UCSD-AML1 (cell line): ENCODE measurements at regions not wholly inside any gene's neighbourhood (a gene's known extent, or its start where the extent isn't known, plus 50 kb on each side); places are given as distances from the start of the nearest gene placed in this dataset.
"Not testable (repeated sequence)": the region's sequence is repeated elsewhere in the genome, so short reads cannot be mapped to it uniquely, and the experiment has no call there.

Source experiments
- DNase-seq: peaks from one replicate; lab custom pipeline; 2025; ENCODE audit not compliant: unreplicated experiment; lab: John Stamatoyannopoulos, UW

GRCh38 chr7:55261386-55261770 is 103.8 kb upstream of the LANCL2 start:
- DNase-seq, result no peak

DNA sequence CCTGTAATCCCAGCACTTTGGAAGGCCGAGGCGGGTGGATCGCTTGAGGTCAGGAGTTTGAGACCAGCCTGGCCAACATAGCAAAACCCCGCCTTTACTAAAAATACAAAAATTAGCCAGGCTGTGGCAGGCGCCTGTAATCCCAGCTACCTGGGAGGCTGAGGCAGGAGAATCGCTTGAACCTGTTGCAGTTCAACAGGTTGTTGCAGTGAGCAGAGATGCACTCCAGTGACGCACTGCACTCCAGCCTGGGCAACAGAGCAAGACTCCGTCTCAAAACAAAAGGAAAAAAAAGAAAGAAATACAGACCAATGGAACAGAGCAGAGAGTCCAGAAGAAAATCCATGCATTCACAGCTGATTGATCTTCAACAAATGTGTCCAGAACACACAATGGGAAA is 99.8 kb upstream of the LANCL2 start:
- not testable (repeated sequence) for DNase-seq

DNA sequence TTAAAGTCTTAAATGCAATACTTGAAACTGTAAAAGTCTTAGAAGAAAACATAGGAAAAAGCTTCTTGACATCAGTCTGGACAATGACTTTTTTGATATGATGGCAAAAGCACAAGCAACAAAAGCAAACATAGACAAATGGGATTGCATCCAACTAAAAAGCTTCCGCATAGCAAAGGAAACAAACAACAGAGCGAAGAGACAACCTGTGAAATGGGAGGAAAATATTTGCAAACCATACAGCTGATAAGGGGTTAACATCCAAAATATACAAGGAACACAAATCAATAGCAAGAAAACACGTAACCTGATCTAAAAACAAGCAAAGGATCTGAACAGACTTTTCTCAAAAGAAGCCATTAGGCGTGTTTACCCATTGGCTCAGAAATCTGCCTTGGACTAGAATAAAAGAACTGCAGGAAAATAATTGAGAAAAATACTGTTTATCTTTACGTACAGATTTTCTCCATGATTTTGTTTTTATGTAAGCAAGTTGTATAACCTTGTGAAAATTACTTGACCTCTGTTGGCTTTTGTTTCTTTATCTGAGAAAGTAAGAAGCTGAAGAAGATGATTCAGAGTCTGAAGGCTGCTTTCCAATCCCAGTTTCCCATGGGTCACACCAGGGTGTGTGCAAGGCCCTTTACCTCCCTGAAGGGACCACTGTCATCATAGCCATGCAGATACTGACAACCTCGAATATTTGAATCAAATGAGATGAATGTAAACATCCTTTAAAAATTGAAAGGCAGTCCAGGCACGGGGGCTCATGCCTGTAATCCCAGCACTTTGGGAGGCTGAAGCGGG is 99.1 kb upstream of the LANCL2 start:
- no peak for DNase-seq

DNA sequence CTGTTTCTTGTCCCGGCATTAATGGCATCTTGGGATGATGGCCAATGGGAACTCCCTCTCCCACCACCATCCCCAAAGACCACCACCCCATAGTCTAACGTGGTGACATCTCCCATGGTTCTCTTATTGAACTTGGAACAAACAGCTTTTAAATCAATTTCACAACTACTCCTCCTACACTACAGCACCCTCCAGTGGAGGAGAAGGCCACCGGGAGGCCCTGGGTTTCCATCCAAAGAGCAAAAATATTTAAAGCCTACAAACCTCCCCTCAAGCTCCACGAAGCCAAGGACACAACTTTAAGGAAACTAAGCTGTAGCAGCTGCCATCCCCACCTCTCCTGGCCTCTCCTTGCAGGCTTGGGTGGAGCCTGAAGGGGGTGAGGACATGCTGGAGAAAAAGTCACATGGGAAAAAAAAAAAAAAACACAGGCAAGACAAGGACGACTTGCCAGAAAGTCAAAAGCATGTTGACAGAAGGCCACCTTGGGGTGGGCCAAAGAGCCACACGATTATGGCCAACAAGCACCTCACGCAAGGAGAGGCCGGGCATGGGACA is 94.0 kb upstream of the LANCL2 start:
- no peak for DNase-seq

GRCh38 chr7:55271661-55272060 is 93.5 kb upstream of the LANCL2 start:
- DNase-seq, result no peak

DNA sequence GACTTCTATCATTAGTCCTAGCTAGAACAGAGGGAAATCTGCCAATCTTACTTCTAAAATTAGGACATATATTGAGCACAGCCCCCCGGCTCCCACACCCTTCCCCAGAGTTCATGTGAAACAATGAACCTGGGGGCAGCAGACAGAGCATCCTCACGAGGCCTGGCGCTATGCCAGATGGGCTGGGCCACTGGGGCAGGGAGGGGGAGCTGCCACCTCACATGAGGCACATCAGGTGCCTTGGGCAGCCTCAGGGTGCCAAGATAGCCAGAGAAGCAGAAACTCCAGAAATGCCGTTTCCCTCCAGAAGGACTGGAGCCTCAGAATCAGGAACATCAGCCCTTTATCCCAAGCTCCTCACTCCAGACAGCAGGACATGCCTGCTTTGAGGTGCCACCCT is 92.8 kb upstream of the LANCL2 start:
- DNase-seq, result no peak

DNA sequence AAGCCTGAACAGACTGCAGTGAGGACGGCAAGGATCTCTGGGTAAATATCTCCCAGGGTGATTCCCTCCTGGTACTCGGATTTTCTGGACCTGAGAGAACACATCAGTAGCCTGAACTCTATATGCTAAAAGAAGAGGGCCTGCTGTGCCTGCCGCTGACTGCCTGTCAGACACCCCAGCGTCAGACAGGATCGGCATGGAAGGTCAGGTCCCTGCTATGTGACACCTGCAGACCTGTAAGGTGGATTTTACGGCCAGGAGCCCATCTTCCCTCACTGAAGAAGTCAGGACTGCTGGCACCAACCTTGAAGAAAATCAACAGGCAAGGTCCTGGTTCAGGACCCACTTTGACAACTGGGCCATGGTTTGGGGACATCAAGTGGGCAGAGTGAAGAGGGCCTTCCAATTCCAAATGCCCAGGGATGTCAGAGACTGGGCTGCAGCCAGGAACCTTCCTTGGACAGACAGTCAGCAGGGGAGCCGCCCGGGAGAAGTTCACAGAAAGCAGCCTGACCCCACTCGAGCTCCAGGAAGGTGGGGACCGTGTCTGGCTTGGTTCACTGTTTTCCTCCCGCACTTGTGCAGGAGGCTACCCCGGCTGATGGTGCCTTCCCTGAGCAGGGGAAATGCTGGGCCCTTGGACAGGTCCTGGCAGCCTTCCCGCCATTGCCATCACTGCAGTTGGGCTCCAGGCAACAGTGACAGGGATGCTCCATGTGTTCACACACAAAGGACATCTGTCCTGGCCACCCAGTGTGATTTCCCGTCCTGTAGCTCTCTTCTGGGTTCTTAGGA is 91.8 kb upstream of the LANCL2 start:
- no peak for DNase-seq

DNA sequence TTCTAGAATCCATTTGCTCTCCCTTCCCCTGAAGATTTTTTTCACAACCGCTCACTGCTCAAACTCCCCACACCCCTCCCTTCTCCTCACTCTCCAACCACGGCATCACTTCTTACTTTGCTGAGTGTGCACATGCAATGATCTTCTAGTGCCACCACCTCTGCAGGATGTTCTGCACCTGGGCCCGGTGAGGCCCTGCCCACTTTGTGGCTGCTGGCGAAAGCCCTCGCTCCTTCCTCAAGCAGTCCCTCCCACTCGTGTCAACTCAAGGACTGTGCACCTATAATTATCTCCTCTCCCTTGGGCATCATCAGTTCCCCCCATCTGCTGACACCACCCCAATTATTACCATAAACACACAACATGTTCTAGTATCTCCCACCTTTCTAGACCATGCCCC is 91.0 kb upstream of the LANCL2 start:
- DNase-seq, result no peak

GRCh38 chr7:55275291-55276200 is 89.6 kb upstream of the LANCL2 start:
- no peak for DNase-seq

DNA sequence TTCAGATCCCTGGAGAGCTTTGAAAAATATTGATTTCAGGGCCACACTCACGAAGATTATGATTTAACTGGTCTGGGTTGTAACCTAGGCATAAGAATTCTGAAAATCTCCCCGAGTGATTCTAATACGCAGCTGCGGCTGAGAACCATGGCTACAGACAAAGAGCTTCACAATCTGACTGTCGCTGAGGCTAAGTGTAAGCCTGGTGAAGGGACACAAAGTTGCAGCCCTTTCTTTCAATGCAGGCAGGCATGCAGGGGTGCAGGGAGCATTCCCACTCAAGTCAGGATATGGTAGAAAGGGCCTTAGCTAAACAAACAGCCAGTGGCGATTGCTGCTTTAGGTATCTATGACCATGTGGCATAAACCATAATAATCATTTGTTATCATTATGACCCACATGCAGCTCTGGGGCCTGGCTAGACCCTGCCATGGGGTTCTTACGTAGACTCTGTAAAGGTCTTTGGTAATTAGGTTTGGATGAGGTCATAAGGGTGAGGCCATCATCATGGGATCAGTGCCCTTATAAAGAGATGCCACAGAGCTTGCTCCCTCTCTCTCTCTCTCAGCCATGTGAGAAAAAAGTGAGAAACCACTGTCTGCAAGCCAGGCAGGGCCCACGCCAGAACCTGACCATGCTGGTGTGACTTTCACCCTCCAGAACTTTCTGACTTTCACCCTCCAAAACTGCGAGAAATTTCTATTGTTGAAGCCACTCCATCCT is 88.4 kb upstream of the LANCL2 start:
- no peak for DNase-seq

DNA sequence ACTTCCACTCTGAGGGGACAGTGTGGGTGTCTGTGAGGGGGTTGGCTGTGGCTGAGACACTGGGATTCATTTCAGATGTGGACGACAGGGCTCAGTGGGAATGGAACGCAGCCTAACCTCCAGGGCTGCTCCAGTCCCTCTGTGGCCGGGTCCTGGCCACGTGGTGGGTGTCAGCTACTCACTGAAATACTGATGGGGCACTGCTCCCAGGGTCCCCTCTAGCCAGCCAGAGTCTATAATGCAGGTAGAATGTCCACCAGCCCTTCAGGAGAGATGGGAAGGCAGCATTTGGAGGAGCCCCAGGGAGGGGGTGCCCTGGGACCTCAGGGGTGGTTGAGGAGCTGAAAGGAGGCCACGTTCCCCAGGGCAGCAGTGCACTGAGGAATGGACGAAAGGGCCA is 87.2 kb upstream of the LANCL2 start:
- DNase-seq, result no peak

- DNase-seq, result no peak
Measured at GRCh38 chr7:55278321-55278720, 86.8 kb upstream of the LANCL2 start.

DNA sequence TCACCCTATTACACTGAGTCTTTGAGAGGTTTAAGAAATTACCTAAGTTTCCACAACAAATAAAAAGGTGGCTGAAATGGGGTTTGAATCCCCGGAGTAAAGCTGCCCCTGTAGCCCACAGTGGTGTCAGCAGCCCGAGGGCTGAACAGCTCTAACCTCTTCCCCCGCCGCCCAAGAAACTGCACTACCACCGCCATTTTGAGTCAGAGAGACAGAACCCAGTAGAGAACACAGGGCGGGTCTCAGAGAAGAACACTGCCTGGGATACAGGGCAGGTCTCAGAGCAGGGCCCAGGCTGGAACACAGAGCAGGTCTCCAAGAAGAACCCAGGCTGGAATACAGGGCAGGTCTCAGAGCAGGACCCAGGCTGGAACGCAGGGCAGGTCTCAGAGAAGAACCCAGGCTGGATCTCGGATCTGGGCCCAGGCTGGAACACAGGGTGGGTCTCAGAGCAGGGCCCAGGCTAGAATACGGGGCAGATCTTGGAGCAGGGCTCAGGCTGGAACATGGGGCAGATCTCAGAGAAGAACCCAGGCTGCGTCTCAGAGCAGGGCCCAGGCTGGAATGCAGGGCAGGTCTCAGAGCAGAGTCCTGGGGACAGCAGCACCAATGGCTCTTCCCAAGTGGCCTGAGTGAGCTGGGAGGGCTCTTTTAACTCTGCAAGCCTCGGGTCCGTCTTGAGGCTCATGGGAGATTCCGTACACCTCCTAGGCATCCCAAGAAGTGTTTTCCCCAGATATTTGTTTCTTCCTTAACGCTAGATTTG is 85.9 kb upstream of the LANCL2 start:
- no peak for DNase-seq

GRCh38 chr7:55280031-55280454 is 85.1 kb upstream of the LANCL2 start:
- DNase-seq, result peak; percentile 15

DNA sequence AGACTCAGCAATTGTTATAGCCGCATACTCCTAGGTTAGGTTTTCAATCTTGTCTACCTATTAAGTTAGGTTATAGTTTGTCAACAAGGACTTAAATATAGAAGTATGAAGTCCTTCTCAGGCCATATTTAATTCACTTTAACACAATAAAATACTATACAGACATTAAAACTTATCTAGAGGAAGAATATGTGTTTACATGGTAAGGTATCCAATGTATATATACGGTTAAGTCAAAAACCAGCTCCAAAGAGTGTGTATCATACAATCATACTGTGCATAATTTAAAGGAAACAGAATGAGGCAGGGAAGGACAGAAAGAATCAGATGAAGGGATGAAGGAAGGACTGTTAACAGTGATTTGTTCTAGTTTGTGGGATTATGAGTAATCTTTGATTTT is 79.5 kb upstream of the LANCL2 start:
- DNase-seq, result no peak

GRCh38 chr7:55286666-55287065 is 78.5 kb upstream of the LANCL2 start:
- DNase-seq, result no peak

GRCh38 chr7:55288070-55288824 is 76.9 kb upstream of the LANCL2 start:
- no peak for DNase-seq

DNA sequence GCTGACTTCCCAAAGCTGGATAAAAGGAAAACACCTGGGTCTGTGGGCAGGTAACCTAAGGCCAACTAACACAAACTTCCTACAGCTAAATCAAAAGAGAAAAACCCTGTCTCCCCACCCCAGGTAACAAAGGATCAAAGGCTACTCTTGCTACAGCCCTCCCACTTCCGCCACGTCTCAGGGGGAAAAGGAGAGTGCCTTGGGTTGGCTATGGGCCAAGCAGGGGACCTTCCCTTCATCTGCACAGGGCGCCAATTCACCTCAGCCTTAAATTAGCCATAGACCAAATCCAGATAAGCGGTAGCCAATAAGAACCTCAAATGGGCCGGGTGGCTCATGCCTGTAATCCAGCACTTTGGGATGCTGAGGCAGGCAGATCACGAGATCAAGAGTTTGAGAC is 69.1 kb upstream of the LANCL2 start:
- DNase-seq, result no peak
